GM21423 (cell line): ENCODE measurements at regions not wholly inside any gene's neighbourhood (a gene's known extent, or its start where the extent isn't known, plus 50 kb on each side); places are given as distances from the start of the nearest gene placed in this dataset.
"Not testable (repeated sequence)": the region's sequence is repeated elsewhere in the genome, so short reads cannot be mapped to it uniquely, and the experiment has no call there.

Experiments used
- ATAC-seq: cut with Tn5 transposase; IDR thresholded peaks from one replicate; pipeline ENCODE4 v1.9.1; 2021; ENCODE audit warnings: mild to moderate bottlenecking, moderate library complexity; ENCODE audit not compliant: unreplicated experiment

DNA sequence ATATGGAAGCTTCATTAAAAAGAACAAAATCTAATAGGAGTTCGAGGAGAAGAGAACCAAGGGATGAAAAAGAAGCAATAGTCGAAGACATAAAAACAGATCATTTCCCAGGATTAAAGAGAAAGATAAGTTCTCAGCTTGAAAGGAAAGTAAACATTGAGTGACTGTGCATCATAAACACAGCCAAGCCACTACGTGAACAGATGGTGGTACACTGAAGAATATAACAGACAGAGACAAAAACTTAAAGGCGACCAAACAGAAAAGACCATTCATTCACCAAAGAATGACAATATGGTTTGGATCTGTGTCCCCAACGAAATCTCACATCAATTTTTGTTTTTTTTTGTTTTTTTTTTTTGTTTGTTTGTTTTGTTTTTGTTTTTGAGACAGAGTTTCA lies 210.8 kb upstream of the LINGO1 start:
- ATAC-seq, result no peak

DNA sequence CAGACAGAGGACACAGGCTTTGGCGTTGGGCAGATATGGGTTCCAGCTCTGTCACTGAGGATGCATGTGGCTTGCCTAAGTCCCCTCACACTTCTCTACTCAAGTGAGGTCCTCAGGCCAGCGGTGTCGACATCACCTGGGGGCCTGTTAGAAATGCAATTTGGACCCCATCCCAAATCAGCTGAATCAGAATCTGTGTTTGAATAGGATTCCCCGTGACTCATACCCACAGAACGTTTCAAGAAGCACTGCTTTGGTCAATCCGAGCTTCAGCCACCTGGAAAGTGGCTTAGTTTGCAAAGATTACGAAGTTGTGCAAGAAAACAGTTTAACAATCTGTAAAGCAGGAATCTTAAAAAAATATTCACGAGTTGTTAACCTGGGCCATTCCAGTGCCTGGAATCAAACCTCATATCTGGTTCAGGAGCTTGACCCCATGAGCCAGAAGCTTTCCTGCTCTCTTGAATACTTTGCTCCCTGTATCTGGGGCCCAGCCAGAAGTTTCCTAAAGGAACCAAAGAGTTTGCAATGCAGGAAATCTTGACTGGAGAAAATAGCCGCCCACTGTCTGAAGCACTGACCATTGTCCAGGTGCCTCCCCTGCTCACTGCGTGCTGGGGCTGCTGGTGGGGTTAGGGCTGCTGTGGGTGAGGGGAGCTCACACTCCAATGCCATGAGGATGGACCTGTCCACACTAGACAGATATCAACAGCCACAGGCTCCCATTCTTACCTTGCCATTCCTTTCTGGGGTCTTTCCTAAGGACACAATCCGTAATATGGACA lies 208.5 kb upstream of the LINGO1 start:
- ATAC-seq, result no peak

DNA sequence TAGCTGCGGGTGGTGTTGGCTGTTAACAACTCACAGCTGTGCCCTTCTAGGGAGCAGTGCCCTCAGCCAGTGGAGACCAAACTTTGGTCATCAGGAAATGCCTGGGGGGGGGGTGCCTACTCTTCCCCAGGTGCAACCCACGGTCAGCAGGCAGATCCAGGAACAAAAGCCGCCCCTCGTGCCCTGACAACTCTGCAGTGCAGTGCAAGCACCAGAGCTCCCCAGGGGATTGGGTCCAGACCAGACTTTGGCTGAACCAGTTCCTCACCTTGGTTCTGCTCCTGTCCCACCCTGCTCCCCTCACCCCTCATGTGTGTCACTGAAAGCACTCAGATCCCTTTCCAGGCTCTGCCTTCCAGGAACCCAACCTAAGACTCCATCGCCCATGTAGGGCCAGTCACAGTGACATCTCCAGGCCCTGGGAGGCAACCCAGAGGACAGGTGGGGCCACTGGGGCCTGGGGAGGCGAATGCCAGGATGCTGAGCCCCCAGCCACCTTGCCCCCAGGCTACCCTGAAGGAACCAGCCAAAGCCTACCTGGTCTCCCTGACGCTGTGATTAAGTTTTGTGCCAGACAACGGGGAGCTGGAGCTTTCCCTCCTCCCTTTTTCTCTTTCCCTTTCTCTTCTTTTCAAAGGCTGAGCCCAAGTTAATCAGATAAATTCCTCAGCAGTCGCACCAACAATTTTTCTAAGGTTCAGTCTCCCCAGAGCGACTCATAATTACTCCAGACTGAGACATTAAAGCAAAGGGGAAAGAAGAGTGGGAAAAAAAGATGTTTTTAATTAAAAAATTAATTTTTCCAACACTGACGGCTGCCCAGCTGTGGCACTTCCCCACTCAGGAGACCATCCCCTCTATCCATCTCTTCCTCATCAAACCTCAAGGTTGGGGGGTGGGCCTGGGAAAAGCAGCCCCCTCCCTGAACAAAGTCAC lies 207.5 kb upstream of the LINGO1 start:
- ATAC-seq, result no peak

DNA sequence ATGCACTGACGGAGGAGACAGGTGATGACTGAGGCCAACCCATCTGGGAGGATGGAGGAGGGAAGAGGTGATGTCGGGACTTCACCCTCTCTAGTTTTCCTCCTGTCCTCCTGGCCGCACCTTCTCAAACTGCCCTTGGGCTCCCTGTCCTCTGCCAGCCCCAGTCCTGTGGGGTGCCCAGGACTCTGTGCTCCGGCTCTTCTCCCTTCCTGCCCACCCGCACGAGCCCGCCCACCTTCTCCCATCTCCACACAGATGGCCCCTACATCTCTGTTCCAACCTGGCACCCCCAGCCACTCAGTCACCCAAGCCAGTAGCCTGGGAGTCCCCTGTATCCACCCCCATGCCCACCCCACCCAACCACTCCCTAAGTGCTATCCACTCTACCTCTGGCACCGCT lies 206.7 kb upstream of the LINGO1 start:
- no peak for ATAC-seq

DNA sequence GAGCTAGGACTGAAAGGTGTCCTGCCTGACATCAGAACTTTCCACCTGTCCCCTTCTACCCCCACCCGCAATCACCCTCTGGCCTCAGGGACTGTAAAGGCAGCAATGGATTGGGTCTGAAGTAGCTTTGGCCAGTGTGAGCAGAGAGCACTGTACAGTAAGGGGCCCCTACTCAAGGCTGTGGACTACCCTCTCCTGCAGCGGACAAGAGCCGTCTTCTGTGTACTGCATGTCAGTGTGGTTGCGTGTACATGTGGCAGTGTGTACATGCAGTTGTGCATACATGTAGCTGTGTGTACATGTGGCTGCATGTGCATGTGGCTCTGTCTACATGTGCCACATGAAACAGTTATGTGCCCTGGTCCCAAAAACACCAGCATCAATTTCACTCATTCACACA lies 205.9 kb upstream of the LINGO1 start:
- ATAC-seq, result no peak

DNA sequence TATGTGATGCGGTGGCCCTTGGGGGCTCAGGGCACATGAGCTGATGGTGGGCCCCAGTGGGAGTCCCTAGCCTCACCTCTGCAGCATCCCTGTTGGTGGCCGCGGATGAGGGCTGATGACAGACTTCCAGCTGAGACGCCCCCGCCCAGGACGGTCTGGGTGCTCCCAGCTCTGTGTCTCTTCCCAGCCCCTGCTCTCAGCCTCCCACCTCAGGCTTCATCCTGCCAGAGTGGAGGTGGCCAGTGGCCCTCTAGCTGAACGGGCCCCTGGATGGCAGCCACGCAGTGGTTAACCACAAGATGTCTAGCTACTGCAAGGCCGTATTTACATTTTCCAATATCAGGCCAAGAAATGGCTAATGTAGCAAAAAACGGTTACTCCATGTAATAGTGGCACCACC lies 205.3 kb upstream of the LINGO1 start:
- ATAC-seq, result no peak

DNA sequence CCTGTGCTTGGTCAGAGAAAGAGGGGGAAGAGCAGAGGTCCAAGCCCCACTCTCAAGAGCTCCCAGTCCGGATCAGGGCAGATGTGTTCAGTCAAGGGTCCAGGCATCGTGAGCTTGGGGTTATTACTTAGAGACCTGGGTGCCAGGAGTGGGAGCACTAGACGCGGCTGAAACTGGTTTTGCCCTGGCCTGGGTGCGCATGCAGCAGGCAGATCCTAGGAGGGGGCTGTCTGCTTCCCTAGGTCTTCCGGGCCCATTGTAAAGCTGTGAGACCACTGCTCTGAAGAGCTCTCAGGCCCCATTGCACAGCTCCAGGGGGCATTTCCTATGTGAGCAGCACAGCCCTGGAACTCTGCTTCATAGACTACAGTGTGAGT lies 204.9 kb upstream of the LINGO1 start:
- no peak for ATAC-seq

DNA sequence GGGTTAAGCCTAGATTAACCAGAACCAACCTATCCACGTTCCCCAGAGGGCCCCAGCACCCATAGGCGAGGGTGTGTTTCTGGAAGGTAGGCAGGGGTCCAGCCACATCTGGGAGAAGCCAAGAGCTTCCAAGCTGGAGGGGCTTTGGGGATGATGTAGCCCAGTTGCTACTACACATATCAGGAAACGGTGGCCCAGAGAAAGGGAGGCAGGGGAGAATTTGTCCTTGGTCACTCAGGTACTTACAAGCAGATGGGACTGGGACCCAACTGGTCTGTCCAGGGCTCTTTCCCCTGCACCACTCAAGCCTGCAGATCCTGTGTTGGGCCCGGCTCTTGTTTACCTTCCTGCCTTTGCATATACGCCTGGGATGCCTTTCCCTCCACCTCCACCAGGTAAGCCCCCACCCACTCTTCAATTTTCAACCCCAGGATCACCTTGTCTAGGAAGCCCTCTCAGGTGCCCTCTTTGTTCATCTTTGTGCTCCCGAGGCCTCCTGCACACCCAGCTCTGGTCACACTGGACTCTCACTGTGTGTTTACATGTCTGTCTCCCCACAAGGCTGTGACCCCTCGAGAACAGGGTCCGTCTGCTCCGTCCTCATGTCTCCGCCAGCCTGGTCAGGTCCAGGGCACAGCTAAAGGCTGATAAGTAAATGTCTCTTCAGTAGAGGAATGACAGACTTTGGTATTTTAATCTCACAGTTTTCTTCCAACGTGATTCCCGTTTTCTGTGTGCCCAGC lies 204.4 kb upstream of the LINGO1 start:
- no peak for ATAC-seq

DNA sequence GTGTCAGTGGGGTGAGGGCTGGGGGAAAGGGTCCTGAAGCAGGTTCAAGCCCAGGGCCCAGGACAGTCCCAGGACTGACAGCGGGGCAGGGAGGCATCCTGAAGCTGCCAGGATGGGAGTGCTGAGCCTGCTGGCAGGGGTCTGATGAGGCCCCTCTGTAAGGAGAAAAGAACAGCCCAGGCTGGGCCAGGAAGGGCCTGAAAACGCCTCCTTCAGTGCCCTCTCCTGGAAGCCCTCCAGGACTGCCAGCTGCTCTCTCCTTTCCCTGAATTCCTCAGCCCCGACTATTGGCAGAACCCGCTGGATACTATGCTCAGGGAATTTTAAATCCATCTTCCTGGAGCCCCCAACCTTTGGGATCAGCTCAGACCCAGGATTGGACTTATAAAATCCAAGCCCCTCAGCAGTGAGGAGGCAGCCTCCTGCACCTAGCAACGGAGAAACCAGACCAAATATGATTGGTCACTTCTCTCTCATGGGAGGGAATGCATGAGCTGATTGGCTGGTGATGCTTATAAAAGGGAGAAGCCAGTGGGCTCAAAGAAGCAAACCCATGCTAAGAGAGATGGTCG lies 203.5 kb upstream of the LINGO1 start:
- no peak for ATAC-seq

DNA sequence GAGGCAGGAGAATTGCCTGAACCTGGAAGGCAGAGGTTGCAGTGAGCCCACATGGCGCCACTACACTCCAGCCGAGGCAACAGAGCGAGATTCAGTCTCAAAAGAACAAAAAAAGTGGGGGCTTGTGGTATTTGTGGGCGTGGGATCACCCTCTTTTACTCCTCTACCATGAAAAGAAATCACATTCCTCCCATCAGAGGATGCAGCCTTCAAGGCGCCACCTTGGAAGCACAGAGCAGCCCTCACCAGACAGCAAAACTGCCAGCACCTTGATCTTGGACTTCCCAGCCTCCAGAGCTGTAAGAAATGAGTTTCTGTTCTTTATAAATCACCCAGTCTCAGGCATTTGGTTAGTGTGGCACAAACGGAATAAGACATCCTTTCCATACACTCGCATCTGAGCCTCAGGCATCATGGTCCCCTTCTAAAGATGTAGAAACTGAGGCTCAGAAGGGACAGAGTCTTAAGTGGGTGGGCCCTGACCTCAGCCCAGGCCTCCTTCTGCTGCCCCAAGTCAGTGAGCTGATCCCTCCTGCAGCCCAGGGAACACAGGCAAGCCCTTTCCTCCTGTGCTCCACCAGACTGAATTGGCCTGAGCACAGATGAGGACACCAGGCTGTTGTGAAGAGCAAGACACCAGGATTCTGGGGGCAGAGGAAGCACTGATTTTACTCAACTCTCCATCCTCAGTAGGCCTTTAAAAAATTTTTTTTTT lies 201.7 kb upstream of the LINGO1 start:
- no peak for ATAC-seq

DNA sequence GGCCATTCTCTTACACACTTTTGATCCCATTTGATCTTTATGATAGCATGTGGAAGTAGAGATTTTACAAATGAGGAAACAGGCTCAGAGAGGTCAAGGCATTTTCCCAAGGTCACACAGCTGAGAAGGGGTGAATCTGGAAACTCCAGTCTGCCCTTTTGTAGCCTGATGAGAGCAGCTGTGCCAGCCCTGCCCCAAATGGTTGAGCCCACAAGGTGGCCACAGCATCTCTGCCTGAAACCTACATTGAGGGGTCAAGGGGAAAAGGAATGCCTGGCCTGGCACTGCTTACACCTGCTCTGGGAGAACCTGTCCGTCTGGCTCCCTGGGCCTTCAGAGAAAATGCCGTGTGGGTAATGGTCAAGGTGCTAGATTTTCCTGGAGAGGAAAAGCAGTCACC lies 200.2 kb upstream of the LINGO1 start:
- ATAC-seq, result no peak

DNA sequence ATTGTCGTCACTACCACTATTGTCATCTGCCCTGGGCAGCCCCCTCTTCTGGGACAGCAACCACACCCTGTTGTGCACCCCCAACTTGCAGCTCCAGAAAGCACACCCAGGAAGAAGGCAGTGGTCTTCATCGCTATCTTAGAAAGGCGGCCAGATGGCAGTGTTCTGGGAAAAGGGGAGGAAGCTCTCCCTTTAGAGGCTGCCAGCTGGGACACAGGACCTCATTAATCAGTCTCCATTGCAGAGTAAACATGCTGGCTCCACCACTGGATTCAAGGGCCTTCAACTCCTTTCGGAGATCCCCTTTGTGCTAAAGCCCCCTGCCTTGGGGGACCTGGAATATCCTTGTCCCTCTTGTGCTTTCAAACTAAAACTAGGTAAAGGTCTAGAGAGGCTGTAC lies 199.3 kb upstream of the LINGO1 start:
- ATAC-seq, result no peak

DNA sequence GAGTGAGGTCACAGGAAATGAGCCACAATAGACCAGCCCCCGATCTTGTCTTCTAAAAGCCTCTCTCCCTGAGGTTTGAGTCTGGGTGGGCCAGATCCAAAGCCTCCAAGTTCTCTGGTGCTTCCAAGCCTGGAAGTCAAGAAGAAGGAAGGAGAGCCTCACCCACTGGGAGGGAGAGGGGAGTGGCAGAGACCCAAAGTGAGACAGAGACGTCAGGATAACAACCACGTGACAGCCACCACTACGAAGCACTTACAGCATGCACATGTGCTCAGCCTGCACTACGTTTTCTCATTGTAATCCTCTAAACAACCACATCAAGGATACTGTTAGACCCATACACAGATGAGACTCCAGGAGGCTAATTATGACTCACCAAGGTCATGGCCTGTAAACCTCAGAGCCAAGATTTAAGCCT lies 197.3 kb upstream of the LINGO1 start:
- ATAC-seq, result no peak

DNA sequence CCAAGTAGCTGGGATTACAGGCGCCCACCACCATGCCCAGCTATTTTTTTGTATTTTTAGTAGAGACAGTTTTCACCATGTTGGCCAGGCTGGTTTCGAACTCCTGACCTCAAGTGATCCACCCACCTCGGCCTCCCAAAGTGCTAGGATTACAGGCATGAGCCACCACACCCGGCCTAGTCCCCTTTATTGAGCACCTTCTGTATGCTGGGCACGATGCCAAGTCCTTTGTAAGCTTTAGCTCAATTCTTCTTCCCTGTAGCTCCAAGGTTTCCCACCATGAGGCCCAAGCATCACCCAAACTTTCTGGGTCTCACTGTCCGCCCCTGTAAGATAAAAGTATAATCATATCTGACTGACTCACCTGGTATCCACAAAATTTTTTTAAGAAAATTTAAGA lies 196.6 kb upstream of the LINGO1 start:
- not testable (repeated sequence) for ATAC-seq

DNA sequence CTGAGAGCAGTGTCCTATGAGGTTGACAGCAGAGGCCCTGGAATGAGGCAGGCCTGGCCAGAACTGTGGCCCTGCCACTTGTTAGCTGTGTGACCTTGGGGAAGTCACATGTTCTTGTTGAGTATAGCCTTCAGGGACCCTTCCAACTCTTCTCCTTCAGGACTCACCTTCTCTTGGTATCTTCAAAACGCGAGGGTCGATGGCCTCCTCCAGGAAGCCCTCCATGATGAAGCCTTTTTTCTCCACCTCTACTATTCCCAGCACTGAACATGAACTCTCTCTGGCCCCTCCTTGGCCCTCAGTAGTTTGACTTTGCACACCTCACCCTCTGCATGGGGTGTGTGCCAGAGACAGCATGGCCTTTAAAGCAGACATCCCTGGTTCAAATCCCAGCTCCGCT lies 195.1 kb upstream of the LINGO1 start:
- ATAC-seq, result no peak

DNA sequence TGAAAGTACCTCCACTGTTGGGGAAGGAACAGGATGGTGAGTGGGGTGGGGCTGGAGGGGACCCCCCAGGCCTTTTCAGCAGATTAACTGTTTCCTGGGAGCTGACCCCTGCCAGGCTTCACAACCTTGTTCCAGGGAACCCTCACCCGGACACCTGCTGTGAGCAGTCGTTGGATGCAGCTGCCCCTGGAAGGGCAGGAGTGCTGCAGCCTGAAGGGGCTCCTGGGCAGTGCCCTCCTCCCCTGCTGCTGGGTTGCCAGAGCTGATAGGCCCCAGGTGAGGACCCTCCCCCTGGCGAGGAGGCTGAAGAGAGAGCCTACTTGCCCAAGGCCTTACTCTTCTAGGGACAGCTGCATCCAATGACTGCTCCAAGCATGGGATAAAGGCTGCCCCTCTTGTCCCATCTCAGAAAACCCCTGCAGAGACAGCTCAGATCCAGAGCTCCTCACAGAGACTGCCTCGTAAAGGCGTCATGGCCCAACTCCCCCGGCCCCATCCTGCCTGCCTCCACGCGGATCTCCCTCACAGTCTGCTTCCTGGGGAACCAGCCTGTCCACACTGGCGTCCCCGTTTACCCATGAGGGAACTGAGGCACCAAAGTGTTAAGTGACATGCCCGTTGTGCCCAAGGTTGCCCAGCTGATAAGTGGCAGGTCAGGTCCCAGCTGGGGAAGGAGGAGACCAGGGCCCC lies 193.4 kb upstream of the LINGO1 start:
- no peak for ATAC-seq

DNA sequence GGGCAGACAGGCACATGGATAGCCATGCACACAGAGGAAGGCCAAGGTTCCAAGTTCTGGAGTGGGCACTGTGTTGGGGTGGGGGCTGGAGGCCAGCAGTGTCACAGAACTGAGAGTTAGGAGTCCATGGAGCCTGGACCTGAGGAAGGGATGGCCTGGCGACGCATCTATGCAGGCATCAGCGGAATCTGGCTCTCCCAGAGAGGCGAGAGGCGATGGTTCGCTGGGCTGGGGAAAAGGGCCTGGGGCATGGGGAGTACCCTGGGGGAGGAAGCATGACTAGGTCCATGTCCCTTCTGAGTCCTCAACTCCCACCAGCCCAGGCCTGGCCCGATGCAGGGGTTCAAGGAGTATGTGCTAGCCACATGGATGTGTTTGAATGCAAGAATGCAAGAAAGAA lies 192.8 kb upstream of the LINGO1 start:
- no peak for ATAC-seq

DNA sequence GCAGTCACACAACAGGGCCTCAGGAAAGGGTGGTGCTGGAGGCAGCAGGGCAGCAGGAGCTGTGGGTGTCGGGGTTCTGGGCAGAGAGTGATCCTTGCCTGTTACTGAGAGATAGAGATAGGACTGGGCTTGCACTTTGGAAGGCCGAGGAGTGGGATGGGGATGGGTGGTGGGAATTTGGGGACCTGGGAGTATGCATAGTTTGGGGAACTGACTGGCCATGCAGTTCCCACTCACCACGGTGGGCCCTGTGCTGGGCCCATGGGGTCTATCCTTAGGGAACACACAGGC lies 192.5 kb upstream of the LINGO1 start:
- no peak for ATAC-seq

DNA sequence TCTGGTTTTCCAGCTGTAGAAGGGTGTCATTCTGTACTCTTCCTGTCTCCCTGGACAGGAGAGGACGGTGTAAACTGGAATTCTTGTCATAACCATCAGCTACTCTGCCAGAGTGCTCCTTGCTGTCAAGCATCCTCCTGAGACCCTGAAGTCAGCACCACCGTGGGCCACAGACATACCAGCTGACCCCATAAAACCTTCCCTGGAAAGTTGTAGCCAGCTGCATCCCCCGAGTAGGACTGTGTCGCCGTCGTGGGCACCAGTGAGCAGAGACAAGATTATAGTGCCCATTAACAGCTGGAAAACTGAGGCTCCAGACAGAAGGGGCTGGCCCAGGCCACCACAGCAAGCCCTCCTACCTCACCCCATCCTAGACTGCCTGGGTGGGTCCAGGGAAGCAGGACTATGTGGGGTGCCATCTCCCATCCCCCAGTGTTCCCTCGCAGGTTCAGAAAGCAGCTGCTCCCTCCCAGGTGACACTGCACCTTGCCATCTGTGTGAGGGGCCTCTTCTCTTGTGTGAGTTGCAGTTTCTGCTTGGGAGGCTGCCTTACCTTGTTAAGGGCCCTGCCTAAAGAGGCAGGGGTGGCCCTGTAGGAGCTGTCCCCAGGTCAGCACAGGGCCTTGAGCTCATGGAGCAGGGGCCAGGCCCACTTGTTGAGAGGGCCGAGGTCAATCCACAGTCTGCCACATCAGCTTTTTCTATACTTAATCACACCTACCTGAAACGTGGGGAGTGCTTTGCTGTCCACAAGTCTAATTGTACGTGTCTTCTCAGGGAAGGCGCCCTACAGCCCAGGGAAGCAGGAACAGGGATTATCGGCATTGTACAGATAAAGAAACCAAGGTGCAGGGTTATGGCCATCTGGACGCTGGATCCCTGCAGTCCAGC lies 191.9 kb upstream of the LINGO1 start:
- no peak for ATAC-seq
